Erythroblast (primary cell): ENCODE measurements at regions not wholly inside any gene's neighbourhood (a gene's known extent, or its start where the extent isn't known, plus 50 kb on each side); places are given as distances from the start of the nearest gene placed in this dataset.

Experiments
- GATA1 ChIP-seq: IDR thresholded peaks from 2 replicates; pipeline ENCODE4 v1.6.1; 2011; ENCODE audit warnings: low read depth, mild to moderate bottlenecking, control low read depth, low read length, moderate library complexity
- POLR2A ChIP-seq: IDR thresholded peaks from 2 replicates; pipeline ENCODE4 v1.6.1; 2011; ENCODE audit warnings: mild to moderate bottlenecking, low read length

DNA sequence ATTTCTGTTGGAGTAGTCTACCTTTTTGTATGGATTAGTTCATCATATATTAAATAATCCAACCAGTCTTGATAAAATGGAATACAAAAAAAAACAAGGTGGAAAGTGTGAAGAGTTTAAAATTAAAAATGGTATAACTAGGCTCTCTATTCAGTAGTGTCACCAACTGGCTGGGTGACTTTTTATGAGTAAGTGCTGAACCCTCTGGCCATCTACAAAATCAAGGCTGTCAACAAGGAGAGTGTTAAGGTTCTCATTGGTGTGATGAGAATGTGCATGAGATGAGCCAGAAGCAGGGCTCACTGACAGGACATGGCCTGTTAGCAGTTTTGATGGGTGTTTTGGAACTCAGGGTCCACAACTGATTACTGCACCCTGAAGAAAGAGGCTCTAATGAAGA is 343.2 kb downstream of the AASDHPPT start:
- TF ChIP-seq POLR2A (no peak), GATA1 (no peak)
